GM12878 (cell line): ENCODE measurements at regions not wholly inside any gene's neighbourhood (a gene's known extent, or its start where the extent isn't known, plus 50 kb on each side); places are given as distances from the start of the nearest gene placed in this dataset.

Experiments used
- ATAC-seq: fragments of 200-7000 bp; cut with Tn5 transposase; 3 replicates; pipeline ENCODE4 v1.9.1; 2020; ENCODE audit warnings: mild to moderate bottlenecking, moderate library complexity
- BruUV-seq: library from RNA; stranded (reverse); fragments of 400-500 nt; replicated peaks from 2 replicates; lab custom pipeline; 2021; lab: Mats Ljungman, UMichigan
- CTCF ChIA-PET: fragments of 300-600 bp; sonication (Branson Sonifier 250); formaldehyde crosslinking; extraction: SDS; loops from one replicate; lab custom pipeline; 2021; ENCODE audit warnings: inconsistent platforms; lab: Yijun Ruan, JAX
- POLR2A ChIA-PET: fragments of 350-600 bp; formaldehyde crosslinking; extraction: SDS; loops from one replicate; lab custom pipeline; 2021; ENCODE audit warnings: inconsistent platforms; lab: Charles Lee
- RAD21 ChIA-PET: fragments of 300-600 bp; sonication (Branson Sonifier 250); formaldehyde crosslinking; loops from one replicate; lab custom pipeline; 2023; ENCODE audit warnings: antibody characterized with exemption; ENCODE audit not compliant: unreplicated experiment; lab: Charles Lee
- SMC1A ChIA-PET: fragments of 300-600 bp; sonication (Branson Sonifier 250); formaldehyde crosslinking; loops from one replicate; lab custom pipeline; 2023; ENCODE audit not compliant: unreplicated experiment, uncharacterized antibody; lab: Charles Lee
- DNase-seq: peaks from one replicate; pipeline ENCODE4 v3.0.0-alpha.2; 2011; ENCODE audit warnings: low read depth, low spot score
- FAIRE-seq: peaks from 3 replicates; lab custom pipeline; 2011; peaks lifted over from hg19 to GRCh38; lab: Jason Lieb, UNC
- H2AFZ ChIP-seq: 2 replicates; pipeline ENCODE4 v1.6.0; 2011; ENCODE audit warnings: low read depth, low read length, control low read depth; ENCODE audit not compliant: control insufficient read depth
- H3K27ac ChIP-seq: 2 replicates; pipeline ENCODE4 v1.5.1; 2011; ENCODE audit warnings: control low read depth; ENCODE audit not compliant: control insufficient read depth, insufficient read depth
- H3K27me3 ChIP-seq, 2 experiments: replicated peaks in 1 of 2; 2 replicates each; pipeline versions ENCODE4 v1.6.0 to v1.6.1; 2011; ENCODE audit warnings: low read length in 1 of 2; ENCODE audit not compliant: control insufficient read depth in 2 of 2, insufficient read depth in 2 of 2
- H3K36me3 ChIP-seq, 2 experiments: 2 replicates each; pipeline ENCODE4 v1.5.1; 2011; ENCODE audit warnings: low read length in 1 of 2; ENCODE audit not compliant: control insufficient read depth in 2 of 2, insufficient read depth in 2 of 2
- H3K4me1 ChIP-seq: 2 replicates; pipeline ENCODE4 v1.6.1; 2011; ENCODE audit warnings: mild to moderate bottlenecking, low read length, moderate library complexity, mixed read lengths; ENCODE audit not compliant: control insufficient read depth, insufficient read depth
- H3K4me2 ChIP-seq: 2 replicates; pipeline ENCODE4 v1.6.0; 2011; ENCODE audit warnings: control low read depth; ENCODE audit not compliant: control insufficient read depth, insufficient read depth
- H3K4me3 ChIP-seq: fragments of 200-600 bp; sonication (generic); 2 replicates; pipeline ENCODE4 v1.5.1; 2016
- H3K79me2 ChIP-seq: 2 replicates; pipeline ENCODE4 v1.6.0; 2011; ENCODE audit warnings: low read length; ENCODE audit not compliant: control insufficient read depth, insufficient read depth
- H3K9ac ChIP-seq: 2 replicates; pipeline ENCODE4 v1.8.0; 2011; ENCODE audit warnings: low read length, control low read depth, mixed read lengths; ENCODE audit not compliant: control insufficient read depth, insufficient read depth
- H3K9me3 ChIP-seq: replicated peaks from 3 replicates; pipeline ENCODE4 v1.5.1; 2011; ENCODE audit warnings: mild to moderate bottlenecking, low read length; ENCODE audit not compliant: control insufficient read depth, insufficient read depth
- H4K20me1 ChIP-seq: 2 replicates; pipeline ENCODE4 v1.6.0; 2011; ENCODE audit not compliant: control insufficient read depth, insufficient read depth
- CHD4 ChIP-seq: fragments of 200-600 bp; sonication (generic); IDR thresholded peaks from 2 replicates; pipeline ENCODE4 v1.6.1; 2016; ENCODE audit warnings: mild to moderate bottlenecking
- IKZF1 ChIP-seq: fragments of 450-650 bp; conservative IDR thresholded peaks from 2 replicates; pipeline ENCODE4 v1.6.1; 2017; ENCODE audit warnings: antibody characterized with exemption, mild to moderate bottlenecking
- JUND ChIP-seq: IDR thresholded peaks from 2 replicates; pipeline ENCODE4 v1.6.1; 2012; ENCODE audit warnings: low read depth, mild to moderate bottlenecking, low read length, improper control_type of control experiment, moderate library complexity
- MEF2B ChIP-seq: fragments of 450-650 bp; IDR thresholded peaks from 2 replicates; pipeline ENCODE4 v1.6.1; 2018; ENCODE audit warnings: mild to moderate bottlenecking, moderate library complexity; ENCODE audit not compliant: partially characterized antibody, poor library complexity, severe bottlenecking
- MYB ChIP-seq: fragments of 150-350 bp; IDR thresholded peaks from 2 replicates; pipeline ENCODE4 v1.6.1; 2014; ENCODE audit warnings: mild to moderate bottlenecking, low read depth, low read length, borderline replicate concordance
- NFYB ChIP-seq: IDR thresholded peaks from 2 replicates; pipeline ENCODE4 v1.6.1; 2011; ENCODE audit warnings: low read depth, mild to moderate bottlenecking, low read length, improper control_type of control experiment, moderate library complexity; ENCODE audit not compliant: insufficient read depth
- PAX5 ChIP-seq: IDR thresholded peaks from 2 replicates; pipeline ENCODE4 v1.6.1; 2011; ENCODE audit warnings: low read depth, low read length, borderline replicate concordance
- PML ChIP-seq: IDR thresholded peaks from 2 replicates; pipeline ENCODE4 v1.6.1; 2012; ENCODE audit warnings: low read length, inconsistent platforms
- POLR2A ChIP-seq: IDR thresholded peaks from 2 replicates; pipeline ENCODE4 v1.6.1; 2011; ENCODE audit warnings: low read depth, mild to moderate bottlenecking, low read length
- RCOR1 ChIP-seq: conservative IDR thresholded peaks from 2 replicates; pipeline ENCODE4 v1.6.1; 2012; ENCODE audit warnings: low read depth, low read length, improper control_type of control experiment
- SP1 ChIP-seq: IDR thresholded peaks from one replicate; pipeline ENCODE4 v1.6.1; 2011; ENCODE audit warnings: low read depth, low read length
- TCF12 ChIP-seq: IDR thresholded peaks from 2 replicates; pipeline ENCODE4 v1.6.1; 2011; ENCODE audit warnings: low read depth, mild to moderate bottlenecking, low read length
- TCF3 ChIP-seq: IDR thresholded peaks from 2 replicates; pipeline ENCODE4 v1.6.1; 2012; ENCODE audit warnings: low read depth, mild to moderate bottlenecking, low read length, borderline replicate concordance; ENCODE audit not compliant: insufficient read depth
- YY1 ChIP-seq: IDR thresholded peaks from 2 replicates; pipeline ENCODE4 v1.6.1; 2011; ENCODE audit warnings: low read depth, mild to moderate bottlenecking, low read length
- ZNF274 ChIP-seq: IDR thresholded peaks from one replicate; pipeline ENCODE4 v1.8.0; 2011; ENCODE audit not compliant: insufficient read length, insufficient read depth
- ZNF384 ChIP-seq: IDR thresholded peaks from 2 replicates; pipeline ENCODE4 v1.6.1; 2012; ENCODE audit warnings: low read depth, mild to moderate bottlenecking, low read length, improper control_type of control experiment, borderline replicate concordance
- in situ Hi-C: fragments of 300-500 bp; cut with MboI; formaldehyde crosslinking; loops from 9 replicates; pipeline ENCODE4 v1.14.3; 2018; ENCODE audit warnings: mixed read lengths
- intact Hi-C: fragments of 100-400 bp; cut with micrococcal nuclease; formaldehyde crosslinking; loops from one replicate; pipeline ENCODE4 v1.14.2; 2022; ENCODE audit not compliant: unreplicated experiment
- TF ChIP-seq, protein P1 (sequence below): IDR thresholded peaks from 2 replicates; pipeline ENCODE4 v1.6.1; 2012; ENCODE audit warnings: low read length, inconsistent platforms
- TF ChIP-seq, protein P2 (sequence below): fragments of 450-650 bp; IDR thresholded peaks from 2 replicates; pipeline ENCODE4 v1.6.1; 2017; ENCODE audit warnings: mild to moderate bottlenecking
- TF ChIP-seq, protein P3 (sequence below): IDR thresholded peaks from 2 replicates; pipeline ENCODE4 v1.6.1; 2012; ENCODE audit warnings: improper control_type of control experiment, low read depth, low read length; ENCODE audit not compliant: insufficient replicate concordance

DNA sequence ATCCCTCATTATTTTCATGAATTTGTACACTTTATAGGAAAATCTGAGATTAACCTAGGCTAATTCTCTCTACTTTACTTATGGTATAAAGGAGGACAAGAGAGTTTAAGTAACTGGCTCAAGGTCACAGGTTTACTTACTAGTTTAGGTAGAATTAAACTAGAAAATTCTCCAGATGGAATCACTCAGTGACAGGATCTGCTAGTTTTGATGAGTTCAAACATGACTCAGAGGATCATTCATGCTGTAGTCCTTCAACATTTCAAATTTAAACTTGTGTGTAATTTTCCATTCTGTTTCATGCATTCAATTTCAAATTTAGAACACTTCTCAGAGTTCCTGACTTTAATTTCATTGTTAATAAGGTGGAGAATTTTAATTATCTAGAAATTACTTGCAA, 485.7 kb upstream of the TUSC1 start:
- no TSS peak for BruUV-seq
- ChIA-PET RAD21 (no interaction called here), CTCF (no interaction called here), SMC1A (no interaction called here), POLR2A (no interaction called here)
- DNase-seq (no peak), ATAC-seq (no peak), FAIRE-seq (no peak)
- Histone ChIP-seq H4K20me1 (no peaks in the 10 kb centered on the region), H3K79me2 (no peaks in the 10 kb centered on the region), H3K4me2 (no peak overlapping the region), H3K27ac (no peak overlapping the region), H3K9me3 (no peaks in the 10 kb centered on the region), H3K9ac (no peak overlapping the region), H3K27me3 (no peaks in the 10 kb centered on the region), H2AFZ (no peak overlapping the region), H3K36me3 (no peaks in the 10 kb centered on the region), H3K4me1 (no peaks in the 10 kb centered on the region), H3K4me3 (no peak overlapping the region)
- in situ Hi-C loops (no loop called here), intact Hi-C loops (no loop called here)
- TF ChIP-seq MYB (no peak), NFYB (no peak), POLR2A (no peak), SP1 (no peak), ZNF274 (no peak), TCF12 (no peak), PML (no peak), YY1 (no peak), IKZF1 (no peak), TCF3 (no peak), PAX5 (no peak), JUND (no peak), RCOR1 (no peak), CHD4 (no peak), ZNF384 (no peak), MEF2B (no peak)
- TF ChIP-seq, protein P1, sequence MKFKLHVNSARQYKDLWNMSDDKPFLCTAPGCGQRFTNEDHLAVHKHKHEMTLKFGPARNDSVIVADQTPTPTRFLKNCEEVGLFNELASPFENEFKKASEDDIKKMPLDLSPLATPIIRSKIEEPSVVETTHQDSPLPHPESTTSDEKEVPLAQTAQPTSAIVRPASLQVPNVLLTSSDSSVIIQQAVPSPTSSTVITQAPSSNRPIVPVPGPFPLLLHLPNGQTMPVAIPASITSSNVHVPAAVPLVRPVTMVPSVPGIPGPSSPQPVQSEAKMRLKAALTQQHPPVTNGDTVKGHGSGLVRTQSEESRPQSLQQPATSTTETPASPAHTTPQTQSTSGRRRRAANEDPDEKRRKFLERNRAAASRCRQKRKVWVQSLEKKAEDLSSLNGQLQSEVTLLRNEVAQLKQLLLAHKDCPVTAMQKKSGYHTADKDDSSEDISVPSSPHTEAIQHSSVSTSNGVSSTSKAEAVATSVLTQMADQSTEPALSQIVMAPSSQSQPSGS, result no peak
- TF ChIP-seq, protein P2, sequence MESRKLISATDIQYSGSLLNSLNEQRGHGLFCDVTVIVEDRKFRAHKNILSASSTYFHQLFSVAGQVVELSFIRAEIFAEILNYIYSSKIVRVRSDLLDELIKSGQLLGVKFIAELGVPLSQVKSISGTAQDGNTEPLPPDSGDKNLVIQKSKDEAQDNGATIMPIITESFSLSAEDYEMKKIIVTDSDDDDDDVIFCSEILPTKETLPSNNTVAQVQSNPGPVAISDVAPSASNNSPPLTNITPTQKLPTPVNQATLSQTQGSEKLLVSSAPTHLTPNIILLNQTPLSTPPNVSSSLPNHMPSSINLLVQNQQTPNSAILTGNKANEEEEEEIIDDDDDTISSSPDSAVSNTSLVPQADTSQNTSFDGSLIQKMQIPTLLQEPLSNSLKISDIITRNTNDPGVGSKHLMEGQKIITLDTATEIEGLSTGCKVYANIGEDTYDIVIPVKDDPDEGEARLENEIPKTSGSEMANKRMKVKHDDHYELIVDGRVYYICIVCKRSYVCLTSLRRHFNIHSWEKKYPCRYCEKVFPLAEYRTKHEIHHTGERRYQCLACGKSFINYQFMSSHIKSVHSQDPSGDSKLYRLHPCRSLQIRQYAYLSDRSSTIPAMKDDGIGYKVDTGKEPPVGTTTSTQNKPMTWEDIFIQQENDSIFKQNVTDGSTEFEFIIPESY, result no peak
- TF ChIP-seq, protein P3, sequence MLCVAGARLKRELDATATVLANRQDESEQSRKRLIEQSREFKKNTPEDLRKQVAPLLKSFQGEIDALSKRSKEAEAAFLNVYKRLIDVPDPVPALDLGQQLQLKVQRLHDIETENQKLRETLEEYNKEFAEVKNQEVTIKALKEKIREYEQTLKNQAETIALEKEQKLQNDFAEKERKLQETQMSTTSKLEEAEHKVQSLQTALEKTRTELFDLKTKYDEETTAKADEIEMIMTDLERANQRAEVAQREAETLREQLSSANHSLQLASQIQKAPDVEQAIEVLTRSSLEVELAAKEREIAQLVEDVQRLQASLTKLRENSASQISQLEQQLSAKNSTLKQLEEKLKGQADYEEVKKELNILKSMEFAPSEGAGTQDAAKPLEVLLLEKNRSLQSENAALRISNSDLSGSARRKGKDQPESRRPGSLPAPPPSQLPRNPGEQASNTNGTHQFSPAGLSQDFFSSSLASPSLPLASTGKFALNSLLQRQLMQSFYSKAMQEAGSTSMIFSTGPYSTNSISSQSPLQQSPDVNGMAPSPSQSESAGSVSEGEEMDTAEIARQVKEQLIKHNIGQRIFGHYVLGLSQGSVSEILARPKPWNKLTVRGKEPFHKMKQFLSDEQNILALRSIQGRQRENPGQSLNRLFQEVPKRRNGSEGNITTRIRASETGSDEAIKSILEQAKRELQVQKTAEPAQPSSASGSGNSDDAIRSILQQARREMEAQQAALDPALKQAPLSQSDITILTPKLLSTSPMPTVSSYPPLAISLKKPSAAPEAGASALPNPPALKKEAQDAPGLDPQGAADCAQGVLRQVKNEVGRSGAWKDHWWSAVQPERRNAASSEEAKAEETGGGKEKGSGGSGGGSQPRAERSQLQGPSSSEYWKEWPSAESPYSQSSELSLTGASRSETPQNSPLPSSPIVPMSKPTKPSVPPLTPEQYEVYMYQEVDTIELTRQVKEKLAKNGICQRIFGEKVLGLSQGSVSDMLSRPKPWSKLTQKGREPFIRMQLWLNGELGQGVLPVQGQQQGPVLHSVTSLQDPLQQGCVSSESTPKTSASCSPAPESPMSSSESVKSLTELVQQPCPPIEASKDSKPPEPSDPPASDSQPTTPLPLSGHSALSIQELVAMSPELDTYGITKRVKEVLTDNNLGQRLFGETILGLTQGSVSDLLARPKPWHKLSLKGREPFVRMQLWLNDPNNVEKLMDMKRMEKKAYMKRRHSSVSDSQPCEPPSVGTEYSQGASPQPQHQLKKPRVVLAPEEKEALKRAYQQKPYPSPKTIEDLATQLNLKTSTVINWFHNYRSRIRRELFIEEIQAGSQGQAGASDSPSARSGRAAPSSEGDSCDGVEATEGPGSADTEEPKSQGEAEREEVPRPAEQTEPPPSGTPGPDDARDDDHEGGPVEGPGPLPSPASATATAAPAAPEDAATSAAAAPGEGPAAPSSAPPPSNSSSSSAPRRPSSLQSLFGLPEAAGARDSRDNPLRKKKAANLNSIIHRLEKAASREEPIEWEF, result no peak
